GM23338 (cell line): ENCODE measurements at regions not wholly inside any gene's neighbourhood (a gene's known extent, or its start where the extent isn't known, plus 50 kb on each side); places are given as distances from the start of the nearest gene placed in this dataset.

Experiments
- ATAC-seq: fragments of 200-7000 bp; cut with Tn5 transposase; 3 replicates; pipeline ENCODE4 v1.9.1; 2020
- DNase-seq: peaks from one replicate; pipeline ENCODE4 v3.0.0-alpha.2; 2015; ENCODE audit warnings: low spot score
- H2AFZ ChIP-seq: fragments of 200-600 bp; sonication (generic); 2 replicates; pipeline ENCODE4 v1.8.0; 2016; ENCODE audit warnings: antibody characterized with exemption, mild to moderate bottlenecking, moderate library complexity
- H3F3A ChIP-seq: fragments of 200-600 bp; sonication (generic); replicated peaks from 2 replicates; pipeline ENCODE4 v1.8.0; 2017; ENCODE audit warnings: antibody characterized with exemption, mixed run types, low read depth
- H3K27ac ChIP-seq: fragments of 200-600 bp; sonication (generic); 2 replicates; pipeline ENCODE4 v1.6.1; 2016; ENCODE audit warnings: low read depth
- H3K27me3 ChIP-seq: fragments of 200-600 bp; sonication (generic); 2 replicates; pipeline ENCODE4 v1.8.0; 2016; ENCODE audit warnings: mild to moderate bottlenecking, mixed run types, moderate library complexity; ENCODE audit not compliant: insufficient read depth
- H3K36me3 ChIP-seq: fragments of 200-600 bp; sonication (generic); 2 replicates; pipeline ENCODE4 v1.8.0; 2016; ENCODE audit warnings: mild to moderate bottlenecking; ENCODE audit not compliant: insufficient read depth
- H3K4me1 ChIP-seq: fragments of 200-600 bp; sonication (generic); 2 replicates; pipeline ENCODE4 v1.8.0; 2016; ENCODE audit warnings: mild to moderate bottlenecking, moderate library complexity; ENCODE audit not compliant: insufficient read depth
- H3K4me2 ChIP-seq: fragments of 200-600 bp; sonication (generic); 2 replicates; pipeline ENCODE4 v1.7.1; 2017; ENCODE audit warnings: mixed run types
- H3K4me3 ChIP-seq: fragments of 200-600 bp; sonication (generic); 2 replicates; pipeline ENCODE4 v1.6.1; 2016; ENCODE audit warnings: mixed run types
- H3K79me2 ChIP-seq: fragments of 200-600 bp; sonication (generic); replicated peaks from 2 replicates; pipeline ENCODE4 v1.8.0; 2017; ENCODE audit warnings: mild to moderate bottlenecking; ENCODE audit not compliant: insufficient read depth
- H3K9me2 ChIP-seq: fragments of 200-600 bp; sonication (generic); 2 replicates; pipeline ENCODE4 v1.8.0; 2017; ENCODE audit not compliant: insufficient read depth
- H4K20me1 ChIP-seq: fragments of 200-600 bp; sonication (generic); replicated peaks from 2 replicates; pipeline ENCODE4 v1.8.0; 2017; ENCODE audit warnings: mild to moderate bottlenecking; ENCODE audit not compliant: insufficient read depth
- H3K27ac Mint-ChIP-seq: 2 replicates; pipeline ENCODE4 v1.8.0; 2020; ENCODE audit warnings: inconsistent platforms, mild to moderate bottlenecking, moderate library complexity, mixed read lengths
- H3K27me3 Mint-ChIP-seq: 3 replicates; pipeline ENCODE4 v1.8.0; 2022; ENCODE audit warnings: low read depth, mild to moderate bottlenecking, moderate library complexity, mixed read lengths, inconsistent platforms; ENCODE audit not compliant: insufficient read depth, poor library complexity
- H3K36me3 Mint-ChIP-seq: 3 replicates; pipeline ENCODE4 v1.8.0; 2021; ENCODE audit warnings: low read depth, mild to moderate bottlenecking, inconsistent platforms, moderate library complexity, mixed read lengths
- H3K4me1 Mint-ChIP-seq: 3 replicates; pipeline ENCODE4 v1.8.0; 2020; ENCODE audit warnings: mild to moderate bottlenecking, inconsistent platforms, mixed read lengths
- H3K4me3 Mint-ChIP-seq: 3 replicates; pipeline ENCODE4 v1.8.0; 2021; ENCODE audit warnings: moderate library complexity, mild to moderate bottlenecking, inconsistent platforms, mixed read lengths
- H3K9me3 Mint-ChIP-seq: 3 replicates; pipeline ENCODE4 v1.8.0; 2020; ENCODE audit warnings: moderate library complexity, mild to moderate bottlenecking, inconsistent platforms, mixed read lengths
- EZH2phosphoT487 ChIP-seq: fragments of 200-600 bp; sonication (generic); IDR thresholded peaks from one replicate; pipeline ENCODE4 v1.8.1; 2018; ENCODE audit warnings: antibody characterized with exemption; ENCODE audit not compliant: unreplicated experiment
- JUNB ChIP-seq: IDR thresholded peaks from one replicate; pipeline ENCODE4 v1.6.1; 2016; ENCODE audit warnings: antibody characterized with exemption; ENCODE audit not compliant: unreplicated experiment
- POLR2AphosphoS5 ChIP-seq: IDR thresholded peaks from 2 replicates; pipeline ENCODE4 v1.6.1; 2016; ENCODE audit warnings: antibody characterized with exemption, low read depth
- ZNF114 ChIP-seq: fragments of 250-450 bp; sonication (Bioruptor Pico); IDR thresholded peaks from 2 replicates; pipeline ENCODE4 v1.5.0; 2020; ENCODE audit warnings: mild to moderate bottlenecking, moderate library complexity
- ZNF331 ChIP-seq: fragments of 250-450 bp; sonication (Bioruptor Pico); IDR thresholded peaks from 2 replicates; pipeline ENCODE4 v1.5.0; 2020; ENCODE audit warnings: low read depth, mild to moderate bottlenecking, moderate library complexity
- TF ChIP-seq, protein P1 (sequence below): IDR thresholded peaks from 2 replicates; pipeline ENCODE4 v1.6.1; 2016; ENCODE audit warnings: antibody characterized with exemption
- TF ChIP-seq, protein P2 (sequence below), 2 experiments: fragments of 200-600 bp in 1 of 2; sonication (generic) in 1 of 2; conservative IDR thresholded peaks; 2 replicates each; pipeline versions ENCODE4 v1.5.1 to v1.6.1; 2016 to 2017; ENCODE audit warnings: antibody characterized with exemption in 2 of 2, low read depth in 2 of 2, mild to moderate bottlenecking in 2 of 2, moderate library complexity in 1 of 2
- TF ChIP-seq, protein P3 (sequence below): fragments of 250-450 bp; sonication (Bioruptor Pico); IDR thresholded peaks from 2 replicates; pipeline ENCODE4 v1.5.0; 2020; ENCODE audit warnings: mild to moderate bottlenecking, moderate library complexity

DNA sequence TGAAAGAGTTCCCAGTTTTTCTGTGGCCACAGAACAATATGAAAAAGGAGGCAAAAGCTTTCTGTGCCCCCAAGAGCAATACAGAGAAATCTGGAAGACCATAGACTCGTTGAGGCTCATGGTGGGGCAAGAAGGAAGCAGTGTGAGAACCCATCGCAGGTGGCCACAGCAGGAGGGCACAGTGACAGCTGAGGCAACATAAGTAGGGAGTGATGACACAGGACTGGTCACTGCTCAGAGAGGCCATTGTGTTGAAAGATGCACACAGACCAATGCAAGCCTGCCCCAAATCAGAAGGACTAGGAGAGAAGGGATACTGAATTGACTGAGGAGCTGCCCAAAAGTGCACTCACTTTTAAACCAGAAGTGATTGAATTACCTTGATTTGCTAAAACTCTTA, 483.6 kb downstream of the EPHA4 start:
- H3K9me3 Mint-ChIP-seq: peaks cover 2% of the 10 kb centered on the region; the same call in 1 of the 3 replicates
- peaks cover 1% of the 10 kb centered on the region for H3K27me3 Mint-ChIP-seq

More for the DNA sequence above, 483.6 kb downstream of the EPHA4 start:
- no peaks in the 10 kb centered on the region for H3K36me3 ChIP-seq
- H3K79me2 ChIP-seq: no peaks in the 10 kb centered on the region
- no peaks in the 10 kb centered on the region for H3F3A ChIP-seq
- H4K20me1 ChIP-seq: no peaks in the 10 kb centered on the region
- no peak overlapping the region for H2AFZ ChIP-seq
- no peak overlapping the region for H3K27ac Mint-ChIP-seq
- ATAC-seq (no peak), DNase-seq (no peak)
- TF ChIP-seq POLR2AphosphoS5 (no peak), ZNF114 (CRISPR knock-in tag) (no peak), ZNF331 (CRISPR knock-in tag) (no peak), JUNB (no peak), EZH2phosphoT487 (no peak)
- TF ChIP-seq, protein P1, sequence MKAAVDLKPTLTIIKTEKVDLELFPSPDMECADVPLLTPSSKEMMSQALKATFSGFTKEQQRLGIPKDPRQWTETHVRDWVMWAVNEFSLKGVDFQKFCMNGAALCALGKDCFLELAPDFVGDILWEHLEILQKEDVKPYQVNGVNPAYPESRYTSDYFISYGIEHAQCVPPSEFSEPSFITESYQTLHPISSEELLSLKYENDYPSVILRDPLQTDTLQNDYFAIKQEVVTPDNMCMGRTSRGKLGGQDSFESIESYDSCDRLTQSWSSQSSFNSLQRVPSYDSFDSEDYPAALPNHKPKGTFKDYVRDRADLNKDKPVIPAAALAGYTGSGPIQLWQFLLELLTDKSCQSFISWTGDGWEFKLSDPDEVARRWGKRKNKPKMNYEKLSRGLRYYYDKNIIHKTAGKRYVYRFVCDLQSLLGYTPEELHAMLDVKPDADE: no peak
- TF ChIP-seq, protein P2, sequence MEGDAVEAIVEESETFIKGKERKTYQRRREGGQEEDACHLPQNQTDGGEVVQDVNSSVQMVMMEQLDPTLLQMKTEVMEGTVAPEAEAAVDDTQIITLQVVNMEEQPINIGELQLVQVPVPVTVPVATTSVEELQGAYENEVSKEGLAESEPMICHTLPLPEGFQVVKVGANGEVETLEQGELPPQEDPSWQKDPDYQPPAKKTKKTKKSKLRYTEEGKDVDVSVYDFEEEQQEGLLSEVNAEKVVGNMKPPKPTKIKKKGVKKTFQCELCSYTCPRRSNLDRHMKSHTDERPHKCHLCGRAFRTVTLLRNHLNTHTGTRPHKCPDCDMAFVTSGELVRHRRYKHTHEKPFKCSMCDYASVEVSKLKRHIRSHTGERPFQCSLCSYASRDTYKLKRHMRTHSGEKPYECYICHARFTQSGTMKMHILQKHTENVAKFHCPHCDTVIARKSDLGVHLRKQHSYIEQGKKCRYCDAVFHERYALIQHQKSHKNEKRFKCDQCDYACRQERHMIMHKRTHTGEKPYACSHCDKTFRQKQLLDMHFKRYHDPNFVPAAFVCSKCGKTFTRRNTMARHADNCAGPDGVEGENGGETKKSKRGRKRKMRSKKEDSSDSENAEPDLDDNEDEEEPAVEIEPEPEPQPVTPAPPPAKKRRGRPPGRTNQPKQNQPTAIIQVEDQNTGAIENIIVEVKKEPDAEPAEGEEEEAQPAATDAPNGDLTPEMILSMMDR (conservative IDR thresholded peaks at IDR 0.05; ENCODE audit: low read depth in 2 of 2): no peak
- TF ChIP-seq, protein P3, sequence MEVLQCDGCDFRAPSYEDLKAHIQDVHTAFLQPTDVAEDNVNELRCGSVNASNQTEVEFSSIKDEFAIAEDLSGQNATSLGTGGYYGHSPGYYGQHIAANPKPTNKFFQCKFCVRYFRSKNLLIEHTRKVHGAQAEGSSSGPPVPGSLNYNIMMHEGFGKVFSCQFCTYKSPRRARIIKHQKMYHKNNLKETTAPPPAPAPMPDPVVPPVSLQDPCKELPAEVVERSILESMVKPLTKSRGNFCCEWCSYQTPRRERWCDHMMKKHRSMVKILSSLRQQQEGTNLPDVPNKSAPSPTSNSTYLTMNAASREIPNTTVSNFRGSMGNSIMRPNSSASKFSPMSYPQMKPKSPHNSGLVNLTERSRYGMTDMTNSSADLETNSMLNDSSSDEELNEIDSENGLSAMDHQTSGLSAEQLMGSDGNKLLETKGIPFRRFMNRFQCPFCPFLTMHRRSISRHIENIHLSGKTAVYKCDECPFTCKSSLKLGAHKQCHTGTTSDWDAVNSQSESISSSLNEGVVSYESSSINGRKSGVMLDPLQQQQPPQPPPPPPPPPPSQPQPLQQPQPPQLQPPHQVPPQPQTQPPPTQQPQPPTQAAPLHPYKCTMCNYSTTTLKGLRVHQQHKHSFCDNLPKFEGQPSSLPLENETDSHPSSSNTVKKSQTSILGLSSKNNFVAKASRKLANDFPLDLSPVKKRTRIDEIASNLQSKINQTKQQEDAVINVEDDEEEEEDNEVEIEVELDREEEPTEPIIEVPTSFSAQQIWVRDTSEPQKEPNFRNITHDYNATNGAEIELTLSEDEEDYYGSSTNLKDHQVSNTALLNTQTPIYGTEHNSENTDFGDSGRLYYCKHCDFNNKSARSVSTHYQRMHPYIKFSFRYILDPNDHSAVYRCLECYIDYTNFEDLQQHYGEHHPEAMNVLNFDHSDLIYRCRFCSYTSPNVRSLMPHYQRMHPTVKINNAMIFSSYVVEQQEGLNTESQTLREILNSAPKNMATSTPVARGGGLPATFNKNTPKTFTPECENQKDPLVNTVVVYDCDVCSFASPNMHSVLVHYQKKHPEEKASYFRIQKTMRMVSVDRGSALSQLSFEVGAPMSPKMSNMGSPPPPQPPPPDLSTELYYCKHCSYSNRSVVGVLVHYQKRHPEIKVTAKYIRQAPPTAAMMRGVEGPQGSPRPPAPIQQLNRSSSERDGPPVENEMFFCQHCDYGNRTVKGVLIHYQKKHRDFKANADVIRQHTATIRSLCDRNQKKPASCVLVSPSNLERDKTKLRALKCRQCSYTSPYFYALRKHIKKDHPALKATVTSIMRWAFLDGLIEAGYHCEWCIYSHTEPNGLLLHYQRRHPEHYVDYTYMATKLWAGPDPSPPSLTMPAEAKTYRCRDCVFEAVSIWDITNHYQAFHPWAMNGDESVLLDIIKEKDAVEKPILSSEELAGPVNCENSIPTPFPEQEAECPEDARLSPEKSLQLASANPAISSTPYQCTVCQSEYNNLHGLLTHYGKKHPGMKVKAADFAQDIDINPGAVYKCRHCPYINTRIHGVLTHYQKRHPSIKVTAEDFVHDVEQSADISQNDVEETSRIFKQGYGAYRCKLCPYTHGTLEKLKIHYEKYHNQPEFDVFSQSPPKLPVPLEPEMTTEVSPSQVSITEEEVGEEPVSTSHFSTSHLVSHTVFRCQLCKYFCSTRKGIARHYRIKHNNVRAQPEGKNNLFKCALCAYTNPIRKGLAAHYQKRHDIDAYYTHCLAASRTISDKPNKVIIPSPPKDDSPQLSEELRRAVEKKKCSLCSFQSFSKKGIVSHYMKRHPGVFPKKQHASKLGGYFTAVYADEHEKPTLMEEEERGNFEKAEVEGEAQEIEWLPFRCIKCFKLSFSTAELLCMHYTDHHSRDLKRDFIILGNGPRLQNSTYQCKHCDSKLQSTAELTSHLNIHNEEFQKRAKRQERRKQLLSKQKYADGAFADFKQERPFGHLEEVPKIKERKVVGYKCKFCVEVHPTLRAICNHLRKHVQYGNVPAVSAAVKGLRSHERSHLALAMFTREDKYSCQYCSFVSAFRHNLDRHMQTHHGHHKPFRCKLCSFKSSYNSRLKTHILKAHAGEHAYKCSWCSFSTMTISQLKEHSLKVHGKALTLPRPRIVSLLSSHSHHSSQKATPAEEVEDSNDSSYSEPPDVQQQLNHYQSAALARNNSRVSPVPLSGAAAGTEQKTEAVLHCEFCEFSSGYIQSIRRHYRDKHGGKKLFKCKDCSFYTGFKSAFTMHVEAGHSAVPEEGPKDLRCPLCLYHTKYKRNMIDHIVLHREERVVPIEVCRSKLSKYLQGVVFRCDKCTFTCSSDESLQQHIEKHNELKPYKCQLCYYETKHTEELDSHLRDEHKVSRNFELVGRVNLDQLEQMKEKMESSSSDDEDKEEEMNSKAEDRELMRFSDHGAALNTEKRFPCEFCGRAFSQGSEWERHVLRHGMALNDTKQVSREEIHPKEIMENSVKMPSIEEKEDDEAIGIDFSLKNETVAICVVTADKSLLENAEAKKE (CRISPR knock-in tag): no peak
- no peak overlapping the region for H3K4me3 ChIP-seq
- H3K4me3 Mint-ChIP-seq: no peak overlapping the region
- no peak overlapping the region for H3K27ac ChIP-seq
- H3K36me3 Mint-ChIP-seq: no peaks in the 10 kb centered on the region; the same call in 2 of the 3 replicates
- H3K27me3 ChIP-seq: no peaks in the 10 kb centered on the region
- no peak overlapping the region for H3K4me2 ChIP-seq
- no peaks in the 10 kb centered on the region for H3K4me1 ChIP-seq
- H3K4me1 Mint-ChIP-seq: no peaks in the 10 kb centered on the region
- no peaks in the 10 kb centered on the region for H3K9me2 ChIP-seq
